ENCODE measurements at regions not wholly inside any gene's neighbourhood (a gene's known extent, or its start where the extent isn't known, plus 50 kb on each side); places are given as distances from the start of the nearest gene placed in this dataset.
"Not testable (repeated sequence)": the region's sequence is repeated elsewhere in the genome, so short reads cannot be mapped to it uniquely, and the experiment has no call there.

- DNase-seq (ENCODE audit: low spot score) = peak; percentile 51
These were observed 68.5 kb downstream of the TMCO5A start for GRCh38 chr15:38002883-38003477.

DNA sequence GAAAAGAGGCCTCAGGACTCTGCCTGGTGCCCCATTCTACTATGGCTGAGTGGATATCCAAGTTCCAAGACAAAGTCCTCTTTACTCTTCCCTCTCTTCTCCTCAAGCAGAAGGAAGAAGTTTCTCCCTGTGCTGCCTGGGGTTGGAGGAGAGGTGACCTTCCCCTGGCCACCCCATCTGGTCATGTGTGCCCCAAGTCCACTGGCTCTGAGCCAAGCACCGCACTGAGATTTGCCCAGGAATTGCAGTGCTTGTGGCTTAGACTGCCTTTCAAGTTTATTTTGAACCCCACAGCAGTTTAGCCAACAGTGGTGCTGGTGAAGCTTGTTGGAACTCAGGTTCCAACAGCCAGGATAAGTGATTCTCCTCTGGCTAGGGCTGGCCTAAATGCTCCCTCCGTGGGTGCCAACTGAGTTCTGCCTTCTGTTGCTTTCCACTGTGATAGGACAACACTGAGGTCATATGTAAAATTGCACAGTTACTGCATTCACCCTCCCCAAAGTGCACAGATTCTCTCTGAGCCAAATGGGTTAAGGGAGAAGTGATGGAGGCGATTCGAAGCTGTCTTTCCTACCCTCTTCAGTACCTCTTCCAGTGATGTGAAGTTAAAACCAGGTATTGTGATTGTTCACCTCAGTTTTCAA, 69.9 kb downstream of the TMCO5A start:
- DNase-seq (ENCODE audit: low spot score) = no peak

DNA sequence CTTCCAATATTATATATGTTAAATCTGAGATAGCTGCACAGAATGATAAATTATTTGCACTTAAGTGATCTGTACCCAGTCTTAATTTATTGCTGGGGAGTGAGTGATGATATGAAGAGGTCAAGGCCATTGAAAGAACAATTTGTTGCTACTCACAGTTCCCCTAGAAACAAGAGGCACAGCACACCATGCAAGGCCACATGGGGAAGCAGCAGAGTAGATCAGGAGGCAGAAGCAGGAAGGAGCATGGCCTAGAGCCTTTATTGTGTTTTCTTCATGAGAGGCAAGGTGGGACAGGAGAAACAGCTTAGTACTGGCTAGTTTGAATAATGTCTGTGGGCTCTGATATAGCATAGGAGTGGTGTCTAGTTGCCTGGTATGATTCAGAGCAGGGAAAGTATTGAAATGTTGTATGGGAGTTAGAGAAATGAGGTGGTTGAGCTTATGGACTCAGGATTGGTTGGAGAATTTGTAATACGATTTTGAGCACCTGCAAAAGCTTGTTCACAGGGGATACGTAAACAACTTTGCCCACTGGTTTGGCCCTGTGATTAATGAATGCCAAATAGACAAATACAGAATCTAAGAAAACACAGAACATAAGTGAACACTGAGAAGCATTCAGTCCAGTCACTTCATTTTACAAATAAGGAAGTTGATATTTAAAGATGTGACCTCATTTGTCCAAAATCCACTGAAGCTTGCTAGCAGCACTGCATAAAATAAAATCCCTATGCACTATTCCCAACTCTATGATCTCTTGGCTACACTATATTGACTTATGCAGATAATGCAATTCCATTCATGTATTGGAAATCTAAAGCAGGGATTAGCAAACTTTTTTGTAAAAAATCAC, 71.7 kb downstream of the TMCO5A start:
- DNase-seq (ENCODE audit: low spot score) = no peak

DNA sequence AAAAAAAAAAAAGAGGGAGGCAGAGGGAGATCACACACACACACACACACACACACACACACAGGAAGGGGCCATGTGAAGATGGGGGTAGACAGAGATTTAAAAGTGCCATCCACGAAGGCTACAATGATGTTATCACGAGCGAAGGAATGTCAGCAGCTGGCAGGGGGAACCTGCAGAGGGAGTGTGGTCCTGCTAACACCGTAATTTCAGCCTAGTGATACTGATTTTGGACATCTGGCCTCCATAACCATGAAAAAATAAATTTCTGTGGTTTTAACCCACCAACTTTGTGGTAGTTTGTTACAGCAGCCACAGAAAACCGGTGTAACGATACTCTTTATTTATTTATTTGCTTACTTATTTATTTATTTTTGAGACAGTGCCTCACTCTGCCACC, 76.0 kb downstream of the TMCO5A start:
- no peak for DNase-seq (ENCODE audit: low spot score)

GRCh38 chr15:38012894-38013293, 78.5 kb downstream of the TMCO5A start:
- no peak for DNase-seq (ENCODE audit: low spot score)

- DNase-seq (ENCODE audit: low spot score) = no peak
These were observed 83.3 kb downstream of the TMCO5A start for GRCh38 chr15:38017721-38018120.

DNA sequence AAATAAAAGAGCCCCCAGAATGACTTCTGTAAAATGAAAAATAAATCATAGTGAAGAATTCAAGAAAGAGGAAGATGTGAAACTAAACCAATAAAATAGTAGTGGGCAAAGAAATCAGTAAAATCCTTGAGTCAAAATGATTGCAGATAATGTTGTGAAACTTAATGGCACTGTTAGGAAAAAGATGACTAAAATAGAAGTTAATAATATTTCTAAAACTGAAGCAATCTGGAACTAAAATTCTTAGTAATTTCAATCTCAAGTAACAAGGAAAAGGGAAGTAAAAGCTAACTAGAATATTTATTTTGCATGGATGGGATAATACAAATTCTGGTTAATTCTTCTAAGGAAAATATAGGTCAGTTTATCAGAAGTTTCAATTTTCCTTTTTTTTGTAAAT, 84.6 kb downstream of the TMCO5A start:
- DNase-seq (ENCODE audit: low spot score) = no peak

- no peak for DNase-seq (ENCODE audit: low spot score)
These were observed 86.8 kb downstream of the TMCO5A start for GRCh38 chr15:38021259-38021658.

DNA sequence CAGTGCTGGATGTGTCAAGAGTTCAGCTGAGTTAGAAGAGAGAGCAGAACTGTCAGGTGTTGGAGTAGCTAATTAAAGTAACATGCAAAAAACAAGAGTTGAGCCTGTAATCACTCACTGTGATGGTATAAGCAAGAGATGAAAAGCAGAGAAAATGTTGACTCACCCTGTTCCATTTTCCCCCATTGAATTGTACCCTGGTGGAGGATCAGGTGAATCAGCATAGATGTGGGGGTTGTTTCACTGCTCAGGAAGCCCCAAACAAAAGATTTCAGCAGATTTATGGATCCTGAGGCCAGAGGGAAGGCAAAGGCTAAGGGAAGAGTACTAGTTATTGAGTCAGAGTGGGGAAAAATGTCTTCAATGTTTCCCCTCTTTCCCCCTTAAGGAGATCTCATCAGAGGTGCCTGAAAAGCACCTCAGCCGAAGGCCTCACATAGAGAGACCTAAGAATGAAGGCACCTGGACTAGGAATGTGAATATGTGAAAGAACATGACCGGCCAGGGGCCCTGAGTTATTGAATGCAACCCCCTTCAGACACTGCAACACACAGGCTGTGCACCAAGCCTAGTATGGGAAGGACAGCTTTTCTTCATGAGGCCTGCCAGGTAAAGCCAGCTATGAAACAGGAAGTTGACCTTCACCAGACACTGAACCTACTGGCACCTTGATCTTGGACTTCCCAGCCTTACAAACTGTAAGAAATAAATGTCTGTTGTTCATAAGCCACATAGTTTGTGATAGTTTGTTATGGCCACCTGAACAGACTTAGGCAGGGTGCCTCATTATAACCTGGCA, 90.1 kb downstream of the TMCO5A start:
- no peak for DNase-seq (ENCODE audit: low spot score)

DNA sequence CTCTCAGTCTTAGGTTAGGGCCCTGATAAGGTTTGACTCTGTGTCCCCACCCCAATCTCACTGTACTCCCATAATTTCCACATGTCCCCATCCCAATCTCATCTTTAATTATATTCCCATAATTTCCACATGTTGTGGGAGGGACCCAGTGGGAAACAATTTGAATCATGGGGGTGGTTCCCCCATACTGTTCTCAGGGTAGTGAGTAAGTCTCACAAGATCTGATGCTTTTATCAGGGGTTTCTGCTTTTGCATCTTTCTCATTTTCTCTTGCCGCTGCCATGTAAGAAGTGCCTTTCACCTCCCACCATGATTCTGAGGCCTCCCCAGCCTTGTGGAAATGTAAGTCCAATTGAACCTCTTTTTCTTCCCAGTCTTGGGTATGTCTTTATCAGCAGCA, 91.2 kb downstream of the TMCO5A start:
- not testable (repeated sequence) for DNase-seq (ENCODE audit: low spot score)

- DNase-seq (ENCODE audit: low spot score) = no peak
These were observed 94.4 kb downstream of the TMCO5A start for GRCh38 chr15:38028869-38029268.

- DNase-seq (ENCODE audit: low spot score) = no peak
These were observed 95.3 kb downstream of the TMCO5A start for GRCh38 chr15:38029736-38030135.

GRCh38 chr15:38030609-38031008, 96.2 kb downstream of the TMCO5A start:
- no peak for DNase-seq (ENCODE audit: low spot score)

DNA sequence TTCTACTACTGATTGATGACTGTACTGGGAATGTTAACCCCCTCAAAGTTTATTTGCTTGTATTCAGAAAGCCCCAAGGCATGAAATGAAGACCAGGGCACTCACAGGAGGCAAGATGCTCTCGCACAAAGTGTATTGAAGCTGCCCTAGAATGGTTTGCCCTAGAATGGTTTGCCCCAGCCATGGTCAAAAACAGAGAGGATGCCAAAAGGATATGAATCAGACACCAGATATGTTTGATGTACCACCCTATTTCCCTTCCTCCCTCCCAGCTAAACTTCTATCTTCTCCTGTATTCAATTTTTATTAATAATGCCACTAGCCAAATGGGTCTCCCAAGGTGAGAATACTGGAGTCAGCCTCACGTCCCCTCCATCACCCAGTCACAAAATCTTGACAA, 101.3 kb downstream of the TMCO5A start:
- no peak for DNase-seq (ENCODE audit: low spot score)

DNA sequence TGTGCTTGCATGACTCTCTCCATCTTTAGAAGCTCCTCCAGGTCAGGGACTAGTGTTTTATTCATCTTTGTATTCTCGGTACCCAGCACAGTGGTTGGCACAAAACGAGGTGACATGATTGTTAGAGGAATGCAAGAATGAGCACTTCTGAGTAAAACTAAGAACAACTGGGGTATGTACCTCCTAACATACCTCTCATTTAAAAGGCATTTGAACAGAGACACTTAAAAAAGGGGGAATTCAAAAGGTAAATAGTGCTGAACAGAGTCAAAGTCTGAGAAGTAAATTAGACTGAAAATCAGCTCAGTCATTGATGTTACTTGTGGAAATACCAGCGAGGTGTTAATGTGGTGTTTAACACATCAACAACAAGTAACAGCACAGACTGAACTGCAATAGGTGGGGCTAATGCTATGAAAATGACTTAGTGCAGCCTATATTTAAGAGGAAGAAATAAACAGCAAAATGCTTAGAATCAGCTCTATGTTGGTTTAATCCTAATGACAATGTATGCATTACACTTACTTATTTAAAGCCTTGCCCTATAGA, 102.4 kb downstream of the TMCO5A start:
- no peak for DNase-seq (ENCODE audit: low spot score)

DNA sequence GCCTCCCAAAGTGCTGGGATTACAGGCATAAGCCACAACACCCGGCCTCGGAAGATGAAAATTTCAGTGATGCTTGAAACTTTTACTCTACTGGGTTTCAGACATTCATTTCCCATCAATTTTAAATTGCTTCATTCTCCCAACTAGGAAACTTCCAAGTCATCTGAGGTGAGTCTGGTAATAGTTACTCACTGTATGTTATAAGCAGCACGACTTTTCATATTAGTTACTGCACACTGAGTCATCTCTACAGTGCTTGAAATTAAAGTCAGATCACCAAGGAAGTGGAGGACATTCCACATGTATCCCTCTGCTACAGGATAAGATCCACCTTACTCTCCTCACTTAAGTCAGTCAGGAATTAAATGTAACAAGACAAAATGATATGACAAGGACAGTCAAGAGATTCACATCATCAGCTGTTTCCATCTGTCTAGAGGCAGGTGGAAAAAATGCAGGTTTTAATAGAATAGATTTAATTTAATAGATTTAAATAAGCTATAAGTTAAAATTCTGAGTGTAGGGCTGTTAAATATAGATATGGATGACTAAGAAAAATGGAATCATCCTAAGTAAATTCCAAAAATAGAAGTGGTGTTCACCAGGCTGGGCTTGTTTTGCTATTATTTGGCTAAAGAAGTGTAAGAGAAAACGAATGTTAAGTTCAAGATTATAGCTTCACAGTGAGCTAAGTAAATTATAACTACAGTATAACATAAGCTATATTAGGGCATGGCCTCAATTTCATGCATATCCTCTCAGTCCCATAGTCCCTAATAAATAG, 104.4 kb downstream of the TMCO5A start:
- no peak for DNase-seq (ENCODE audit: low spot score)

DNA sequence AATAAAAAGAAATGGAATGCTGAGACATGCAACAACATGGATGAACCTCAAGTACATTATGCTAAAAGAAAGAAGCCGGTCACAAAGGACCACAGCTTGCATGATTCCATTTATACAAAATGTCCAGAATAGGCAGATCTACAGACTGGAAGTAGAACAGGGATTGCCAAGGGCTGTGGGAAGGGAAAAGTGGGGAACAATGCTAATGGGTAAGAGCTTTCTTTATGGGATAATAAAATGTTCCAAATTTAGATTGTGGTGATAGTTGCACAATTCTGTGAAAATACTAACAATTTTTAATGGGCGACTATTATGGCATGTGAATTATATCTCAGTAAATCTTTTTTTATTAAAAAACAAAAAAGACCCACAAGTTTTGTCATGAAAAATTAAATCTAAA, 106.2 kb downstream of the TMCO5A start:
- DNase-seq (ENCODE audit: low spot score) = no peak

GRCh38 chr15:38041576-38041975, 107.1 kb downstream of the TMCO5A start:
- no peak for DNase-seq (ENCODE audit: low spot score)

- no peak for DNase-seq (ENCODE audit: low spot score)
These were observed 107.8 kb downstream of the TMCO5A start for GRCh38 chr15:38042211-38042610.

DNA sequence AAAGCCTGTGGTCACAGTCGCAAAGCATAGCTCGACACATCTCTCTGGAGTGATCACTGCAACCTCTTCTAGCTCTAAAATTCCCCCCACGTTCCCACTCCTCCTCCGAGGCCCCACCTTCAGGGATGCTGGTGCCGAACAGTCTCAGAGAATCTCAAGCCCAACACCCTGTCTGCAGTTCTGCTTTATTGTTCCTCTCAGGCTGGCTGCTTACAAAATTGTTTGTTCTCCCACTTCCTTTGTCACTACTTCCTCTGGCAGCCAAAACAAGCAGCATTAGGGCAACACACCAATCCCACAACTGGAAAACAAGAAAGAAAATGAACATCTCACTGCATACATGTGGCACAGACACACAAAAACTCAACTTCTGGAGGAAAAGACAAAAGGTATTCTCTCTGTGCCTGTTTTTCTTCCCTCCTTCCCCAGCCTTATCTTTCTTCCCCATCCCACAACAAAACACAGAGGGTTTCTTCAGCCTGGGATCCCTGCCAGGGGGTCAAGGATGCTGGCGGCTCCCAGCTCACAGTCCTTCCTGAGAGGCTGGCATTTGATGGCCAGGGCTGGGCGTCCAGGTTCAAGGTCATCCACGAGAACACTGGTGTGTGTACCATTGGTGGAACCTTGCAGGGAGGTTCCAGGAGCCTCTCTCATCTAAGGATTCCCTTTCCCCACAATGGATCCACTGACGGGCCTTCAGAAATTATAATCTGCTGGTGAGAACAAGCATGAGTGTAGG, 108.4 kb downstream of the TMCO5A start:
- no peak for DNase-seq (ENCODE audit: low spot score)
